Fibroblast of the aortic adventitia (primary cell): ENCODE measurements at regions not wholly inside any gene's neighbourhood (a gene's known extent, or its start where the extent isn't known, plus 50 kb on each side); places are given as distances from the start of the nearest gene placed in this dataset.
"Not testable (repeated sequence)": the region's sequence is repeated elsewhere in the genome, so short reads cannot be mapped to it uniquely, and the experiment has no call there.

Experiments used
- DNase-seq: peaks from one replicate; pipeline ENCODE4 v3.0.0-alpha.2; 2010; ENCODE audit warnings: low read depth
- H3K4me3 ChIP-seq: 2 replicates; pipeline ENCODE4 v1.5.1; 2011; ENCODE audit warnings: low read depth, mild to moderate bottlenecking, control low read depth, low read length, moderate library complexity
- CTCF ChIP-seq: IDR thresholded peaks from 2 replicates; pipeline ENCODE4 v1.5.1; 2011; ENCODE audit warnings: mild to moderate bottlenecking, low read length, control low read depth, inconsistent platforms; ENCODE audit not compliant: insufficient read depth

- DNase-seq: peak; percentile 80
Measured at GRCh38 chr6:121886223-121886830, 450.9 kb downstream of the GJA1 start.

DNA sequence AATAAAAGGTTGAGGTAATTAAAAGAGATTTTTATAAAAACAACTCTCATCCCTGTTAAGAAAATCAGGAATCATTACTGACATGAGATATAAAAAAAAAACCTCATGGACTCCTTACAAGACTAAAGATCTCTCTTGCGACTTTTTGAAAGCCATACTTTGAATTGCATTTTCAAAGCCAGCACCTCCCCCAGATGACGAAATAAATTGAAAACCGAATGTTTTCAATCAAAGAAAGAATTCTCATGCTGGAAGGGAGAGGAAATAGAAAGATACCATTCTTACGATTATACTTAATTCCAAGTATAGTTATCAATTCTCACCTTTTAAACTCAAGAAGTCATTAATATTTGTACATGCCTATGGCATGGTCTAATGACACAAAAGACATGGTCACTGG lies 452.3 kb downstream of the GJA1 start:
- DNase-seq: no peak
- TF ChIP-seq CTCF: no peak
- H3K4me3 ChIP-seq: no peak overlapping the region

More at GRCh38 chr6:121886223-121886830, 450.9 kb downstream of the GJA1 start:
- H3K4me3 ChIP-seq: no peak overlapping the region
- no peak for TF ChIP-seq CTCF

DNA sequence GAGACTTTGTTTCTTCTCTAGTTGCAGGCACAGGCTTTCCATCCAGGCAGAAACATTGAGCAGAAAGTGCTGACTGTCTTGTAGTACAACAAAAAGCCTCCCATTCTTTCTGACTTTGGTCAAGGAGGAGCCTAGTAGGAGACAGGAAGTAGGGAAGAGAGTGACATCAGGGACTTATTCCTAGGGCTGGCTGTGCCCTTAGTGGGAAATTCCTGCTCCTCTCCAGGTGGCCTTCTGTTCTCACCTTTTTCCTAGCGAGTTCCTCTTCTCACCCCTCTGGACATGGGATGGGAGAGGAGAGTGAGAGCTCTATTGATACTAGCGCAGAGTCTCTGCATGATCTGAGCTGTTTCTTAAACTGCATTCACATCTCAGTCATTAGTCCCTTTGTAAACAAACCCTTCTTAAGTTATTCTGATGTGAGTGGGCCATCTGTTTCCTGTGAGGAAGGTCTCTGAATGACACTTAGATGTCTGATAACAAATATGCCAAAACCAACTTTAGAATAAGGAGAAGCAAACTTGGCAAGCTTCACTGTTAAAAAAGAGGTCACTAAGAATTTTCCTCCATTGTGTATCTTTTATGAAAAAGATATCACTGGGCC lies 455.0 kb downstream of the GJA1 start:
- no peak for TF ChIP-seq CTCF
- no peak for DNase-seq
- H3K4me3 ChIP-seq: no peak overlapping the region

- not testable (repeated sequence) for DNase-seq, H3K4me3 ChIP-seq
Measured at GRCh38 chr6:121895731-121896130, 460.3 kb downstream of the GJA1 start.

DNA sequence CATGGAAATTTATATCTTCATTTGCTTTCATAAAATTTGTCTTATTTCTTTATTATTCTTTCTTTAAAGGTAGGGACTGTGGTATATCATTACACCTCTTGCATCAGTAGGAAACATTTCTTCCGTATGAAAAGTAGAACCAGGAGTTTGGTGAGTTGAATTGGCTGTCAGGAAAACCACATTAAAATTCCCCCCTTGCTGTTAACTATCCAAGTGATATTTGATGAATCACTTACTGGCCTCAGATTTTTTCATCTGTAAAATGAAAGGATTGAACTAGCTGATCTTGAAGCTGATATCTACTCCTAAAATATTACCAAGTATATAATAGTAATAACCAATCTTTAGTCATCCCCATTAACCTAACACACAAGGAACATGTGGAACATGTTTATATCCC lies 460.9 kb downstream of the GJA1 start:
- DNase-seq: peak; percentile 35
- H3K4me3 ChIP-seq: no peak overlapping the region
- no peak for TF ChIP-seq CTCF

GRCh38 chr6:121896771-121897170 lies 461.3 kb downstream of the GJA1 start:
- DNase-seq: no peak

DNA sequence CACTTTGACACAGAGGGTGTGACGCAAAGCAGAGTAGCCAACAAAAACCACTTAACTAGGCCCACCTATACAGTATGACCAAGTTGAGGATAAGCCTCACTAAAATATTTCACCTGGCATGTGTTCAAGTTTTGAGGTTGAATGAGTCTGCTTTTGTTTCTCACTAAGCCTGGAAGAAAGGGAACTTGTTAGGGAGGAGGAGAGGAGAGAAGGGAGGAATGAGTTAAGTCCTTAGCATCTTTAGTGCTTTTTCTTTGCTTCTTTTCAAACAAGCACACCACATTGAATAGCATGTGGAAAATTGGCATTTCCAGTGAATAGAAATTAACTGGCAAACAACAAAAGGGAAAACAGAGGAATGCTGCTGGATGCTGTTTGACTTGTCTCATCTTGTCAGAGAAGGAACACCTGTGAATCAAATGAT lies 461.9 kb downstream of the GJA1 start:
- H3K4me3 ChIP-seq: no peak overlapping the region
- no peak for TF ChIP-seq CTCF
- DNase-seq: peak; percentile 82

More at GRCh38 chr6:121896771-121897170, 461.3 kb downstream of the GJA1 start:
- no peak for TF ChIP-seq CTCF
- no peak overlapping the region for H3K4me3 ChIP-seq
